Astrocyte of the cerebellum (primary cell): ENCODE measurements at regions not wholly inside any gene's neighbourhood (a gene's known extent, or its start where the extent isn't known, plus 50 kb on each side); places are given as distances from the start of the nearest gene placed in this dataset.

Experiments
- DNase-seq: peaks from one replicate; pipeline ENCODE4 v3.0.0-alpha.2; 2011; ENCODE audit warnings: low read depth
- H3K4me3 ChIP-seq: 2 replicates; pipeline ENCODE4 v1.5.1; 2011; ENCODE audit warnings: mild to moderate bottlenecking, low read depth, low read length, moderate library complexity
- in situ Hi-C: cut with HindIII; loops from 2 replicates; pipeline ENCODE4 v1.10.0; 2017; ENCODE audit warnings: low sequenced_read_pairs
- TF ChIP-seq, protein P1 (sequence below): IDR thresholded peaks from 2 replicates; pipeline ENCODE4 v1.5.1; 2012; ENCODE audit warnings: low read length, low read depth, moderate library complexity, mild to moderate bottlenecking; ENCODE audit errors: missing control alignments

DNA sequence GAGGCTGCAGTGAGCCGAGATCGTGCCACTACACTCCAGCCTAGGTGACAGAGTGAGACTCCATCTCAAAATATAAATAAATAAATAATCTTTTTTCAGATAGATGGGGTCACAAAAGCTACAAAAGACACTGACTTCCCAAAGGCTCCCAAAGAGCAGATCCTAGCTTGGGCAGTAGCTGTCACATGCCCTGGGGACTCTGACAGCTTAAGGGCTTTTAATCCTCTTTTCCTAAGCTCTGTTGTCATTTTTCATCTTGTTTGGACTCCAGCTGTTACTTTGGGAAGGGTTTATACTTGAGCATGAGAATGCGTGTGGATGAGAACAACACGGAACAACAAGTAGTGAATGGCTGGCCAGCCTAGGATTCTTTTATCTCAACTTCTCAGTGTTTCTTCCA, 231.7 kb downstream of the MZT1 start:
- in situ Hi-C loops, result loop anchor here (5.0 kb wide), 1 partner anchor 38 kb away; no protein-coding TSS in a partner anchor
- DNase-seq, result no peak
- TF ChIP-seq, protein P1, sequence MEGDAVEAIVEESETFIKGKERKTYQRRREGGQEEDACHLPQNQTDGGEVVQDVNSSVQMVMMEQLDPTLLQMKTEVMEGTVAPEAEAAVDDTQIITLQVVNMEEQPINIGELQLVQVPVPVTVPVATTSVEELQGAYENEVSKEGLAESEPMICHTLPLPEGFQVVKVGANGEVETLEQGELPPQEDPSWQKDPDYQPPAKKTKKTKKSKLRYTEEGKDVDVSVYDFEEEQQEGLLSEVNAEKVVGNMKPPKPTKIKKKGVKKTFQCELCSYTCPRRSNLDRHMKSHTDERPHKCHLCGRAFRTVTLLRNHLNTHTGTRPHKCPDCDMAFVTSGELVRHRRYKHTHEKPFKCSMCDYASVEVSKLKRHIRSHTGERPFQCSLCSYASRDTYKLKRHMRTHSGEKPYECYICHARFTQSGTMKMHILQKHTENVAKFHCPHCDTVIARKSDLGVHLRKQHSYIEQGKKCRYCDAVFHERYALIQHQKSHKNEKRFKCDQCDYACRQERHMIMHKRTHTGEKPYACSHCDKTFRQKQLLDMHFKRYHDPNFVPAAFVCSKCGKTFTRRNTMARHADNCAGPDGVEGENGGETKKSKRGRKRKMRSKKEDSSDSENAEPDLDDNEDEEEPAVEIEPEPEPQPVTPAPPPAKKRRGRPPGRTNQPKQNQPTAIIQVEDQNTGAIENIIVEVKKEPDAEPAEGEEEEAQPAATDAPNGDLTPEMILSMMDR, result no peak
- H3K4me3 ChIP-seq, result no peak overlapping the region

DNA sequence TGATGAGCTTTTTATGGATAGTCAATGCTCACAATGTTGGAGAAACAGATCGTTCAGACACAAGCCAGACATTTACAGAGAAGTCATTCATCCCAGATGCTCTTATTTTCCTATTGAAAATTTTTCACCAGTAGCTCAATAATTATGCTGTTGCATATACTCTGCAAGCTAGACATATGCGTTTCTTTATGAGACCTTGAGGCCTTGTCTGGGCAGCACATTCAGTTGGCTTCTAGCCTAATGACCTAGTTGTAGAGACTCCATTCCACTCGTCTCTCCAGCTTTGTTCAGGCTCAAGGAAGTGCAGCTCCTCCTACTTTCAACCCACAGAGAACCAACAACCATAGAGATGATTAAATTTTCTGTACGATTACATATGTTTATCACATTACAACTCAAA, 237.7 kb downstream of the MZT1 start:
- in situ Hi-C loops, result no loop called here
- no peak overlapping the region for H3K4me3 ChIP-seq
- DNase-seq, result no peak
- TF ChIP-seq, protein P1, result no peak

DNA sequence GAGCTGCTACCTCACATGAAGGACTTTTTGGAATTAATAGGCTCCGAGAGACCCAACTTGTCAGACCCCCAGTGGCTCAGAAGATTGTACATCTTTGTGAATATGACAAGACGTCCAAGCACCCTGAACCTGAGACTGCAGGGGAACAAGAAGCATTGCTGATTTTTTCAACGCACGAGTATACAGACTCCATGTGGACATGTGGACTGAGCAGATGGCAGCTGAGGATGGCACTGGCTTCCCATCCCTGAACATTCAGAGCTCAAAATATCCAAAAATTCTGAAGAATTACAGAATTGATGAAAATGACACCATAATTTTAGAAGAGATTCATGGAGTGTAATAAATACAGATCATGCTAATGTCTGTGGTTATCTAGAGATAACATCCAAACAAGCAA, 254.1 kb downstream of the MZT1 start:
- TF ChIP-seq, protein P1, result no peak
- DNase-seq, result no peak
- H3K4me3 ChIP-seq, result no peak overlapping the region
- in situ Hi-C loops, result no loop called here

DNA sequence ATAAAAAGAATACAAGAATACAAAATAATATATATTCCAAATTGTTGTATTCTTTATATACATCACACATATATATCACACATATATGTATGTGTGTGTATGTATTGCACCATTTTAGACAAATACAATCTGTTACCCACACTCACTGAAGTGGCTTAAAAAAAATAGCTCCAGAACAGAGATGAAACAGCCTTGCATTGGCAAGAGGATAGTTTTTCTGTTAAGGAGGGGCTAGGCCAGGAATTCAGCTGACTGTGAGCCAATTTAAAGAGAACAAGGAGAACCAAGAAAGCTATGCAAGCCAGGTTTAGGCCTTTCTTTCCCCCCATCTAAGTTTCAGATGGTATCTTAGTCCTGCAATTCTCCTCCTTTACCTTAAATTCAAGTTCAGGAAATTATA, 257.5 kb downstream of the MZT1 start:
- no peak overlapping the region for H3K4me3 ChIP-seq
- in situ Hi-C loops, result no loop called here
- peak; percentile 4 for DNase-seq
- TF ChIP-seq, protein P1, result no peak

DNA sequence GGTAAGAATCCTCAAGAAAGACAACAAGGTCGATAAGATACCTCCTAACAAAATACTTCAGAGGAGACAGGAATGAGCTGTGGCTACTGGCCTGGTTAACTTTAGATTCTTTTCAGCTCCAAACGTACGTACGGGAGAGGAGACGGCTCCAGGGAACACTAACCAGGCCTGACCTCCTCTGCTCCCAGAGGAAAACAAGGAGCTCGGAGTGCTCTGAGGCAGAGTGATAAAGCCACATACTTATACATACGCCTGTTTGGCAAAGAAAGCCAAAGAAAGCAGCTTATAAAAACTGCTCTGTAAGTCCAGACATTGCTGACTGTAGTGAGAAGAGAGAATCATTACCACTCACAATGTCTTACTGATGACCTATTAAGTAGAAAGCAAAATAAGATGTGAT, 263.9 kb downstream of the MZT1 start:
- TF ChIP-seq, protein P1, result no peak
- DNase-seq, result peak; percentile 62
- in situ Hi-C loops, result no loop called here
- H3K4me3 ChIP-seq, result no peak overlapping the region

DNA sequence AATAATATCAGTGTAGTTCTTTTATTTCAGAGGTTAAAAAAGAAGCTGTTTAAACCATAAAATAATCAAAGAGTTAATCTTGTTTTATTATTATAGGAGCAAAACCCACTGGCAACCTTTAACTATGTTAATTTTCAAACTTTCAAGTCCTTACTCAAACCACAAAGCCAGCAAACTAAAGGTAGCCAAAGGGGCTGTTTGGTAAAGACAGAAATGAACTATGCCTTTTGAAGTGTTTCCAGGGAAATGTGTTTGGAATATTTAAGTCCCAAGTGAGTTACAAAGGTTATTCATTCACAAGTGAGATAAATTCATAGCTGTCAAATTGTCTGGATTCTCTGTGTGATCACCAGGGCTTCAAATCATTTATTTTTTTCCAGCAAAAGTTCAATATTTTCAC, 264.7 kb downstream of the MZT1 start:
- H3K4me3 ChIP-seq, result no peak overlapping the region
- TF ChIP-seq, protein P1, result no peak
- in situ Hi-C loops, result no loop called here
- peak; percentile 53 for DNase-seq

DNA sequence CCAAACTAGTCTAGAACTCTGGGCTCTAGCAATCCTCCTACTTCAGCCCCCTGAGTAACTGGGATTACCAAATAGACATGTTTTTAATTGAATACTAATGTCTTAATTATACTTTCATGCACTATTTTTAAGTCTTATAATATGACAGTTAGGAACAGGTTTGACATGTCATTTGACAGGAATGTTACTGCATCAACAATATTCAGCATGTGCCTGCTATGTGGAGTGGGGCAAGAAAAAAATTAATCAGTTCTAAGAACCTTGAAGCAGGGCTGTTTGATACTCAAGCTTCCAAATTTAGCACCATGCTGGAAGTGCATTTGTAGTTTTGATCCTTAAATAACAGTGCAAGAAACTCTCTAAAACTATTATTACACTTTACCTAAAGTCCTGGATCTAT, 265.3 kb downstream of the MZT1 start:
- no peak for DNase-seq
- TF ChIP-seq, protein P1, result no peak
- in situ Hi-C loops, result no loop called here
- no peak overlapping the region for H3K4me3 ChIP-seq
